Activated T-cell treated with anti-CD3 and anti-CD28 coated beads, Interleukin-2, amount 50 U/mL, for 1 hour (primary cell): ENCODE measurements at regions not wholly inside any gene's neighbourhood (a gene's known extent, or its start where the extent isn't known, plus 50 kb on each side); places are given as distances from the start of the nearest gene placed in this dataset.

ENCODE experiments used
- DNase-seq: peaks from one replicate; pipeline ENCODE4 v3.0.0-alpha.2; 2020

GRCh38 chr2:126748188-126748760 lies 92.3 kb downstream of the GYPC start:
- no peak for DNase-seq

DNA sequence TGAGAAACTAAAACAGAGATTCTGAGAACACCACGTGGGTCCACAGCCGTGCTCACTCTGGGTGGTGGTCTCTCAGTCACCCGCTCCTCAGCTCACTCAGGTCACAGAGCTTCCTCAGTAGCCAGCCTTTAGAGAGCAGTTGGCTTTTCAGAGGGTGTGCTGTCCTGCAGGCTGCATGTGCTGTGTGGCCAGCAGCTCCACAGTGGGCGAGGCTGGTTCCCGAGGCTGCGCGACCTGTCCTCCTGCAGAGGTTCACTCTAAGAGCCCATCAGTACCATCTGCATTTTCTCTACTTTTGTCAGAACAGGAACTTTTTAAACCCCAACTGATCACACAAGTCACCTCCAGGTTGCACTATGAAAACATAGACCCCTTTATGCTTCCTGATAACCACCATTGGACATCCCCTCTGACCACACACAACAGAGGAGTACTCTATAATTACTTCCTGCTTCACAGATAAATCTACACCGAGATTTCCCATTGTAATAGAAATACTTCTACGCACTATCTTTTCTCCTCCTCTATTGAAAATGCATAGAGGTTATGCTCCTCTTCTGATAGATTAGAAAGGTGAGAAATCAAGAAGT lies 93.1 kb downstream of the GYPC start:
- DNase-seq, result no peak

DNA sequence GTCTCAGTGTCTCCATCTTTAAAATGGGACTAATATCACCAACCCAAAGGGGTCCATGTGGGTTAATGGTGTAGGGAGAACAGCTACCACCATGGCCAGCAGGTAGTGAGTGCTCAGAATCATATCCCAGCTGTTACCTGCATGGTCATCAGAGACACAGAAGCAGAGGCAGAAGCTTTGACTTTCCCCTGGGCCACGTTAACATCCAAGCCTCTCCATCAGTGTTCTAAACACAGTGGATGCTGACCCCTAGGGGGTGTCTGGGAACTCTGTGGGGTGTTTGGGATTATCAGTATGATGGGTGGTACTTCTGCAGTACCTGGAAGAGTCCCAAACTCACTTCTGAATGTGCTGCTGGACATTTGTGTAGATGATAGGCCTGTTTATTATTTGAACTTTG lies 93.6 kb downstream of the GYPC start:
- DNase-seq, result no peak

DNA sequence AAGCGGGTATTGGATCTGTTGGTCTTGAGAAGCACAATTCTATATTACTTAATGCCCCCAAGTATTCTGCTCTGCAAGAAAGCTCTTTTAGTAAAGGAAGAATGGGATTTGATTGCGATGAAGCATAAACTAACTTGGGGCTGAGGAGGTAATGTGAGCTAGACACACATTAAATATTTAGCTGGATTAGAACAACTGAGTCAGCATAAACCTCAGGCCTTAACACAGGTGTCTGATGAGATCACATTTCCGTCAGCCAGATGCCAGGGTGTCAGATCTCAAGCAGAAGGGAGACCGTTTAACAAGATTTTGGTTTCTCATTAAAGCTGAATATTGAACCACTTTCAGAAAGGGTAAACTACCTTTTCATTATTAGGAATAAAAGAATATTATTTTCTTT lies 94.5 kb downstream of the GYPC start:
- DNase-seq, result no peak

DNA sequence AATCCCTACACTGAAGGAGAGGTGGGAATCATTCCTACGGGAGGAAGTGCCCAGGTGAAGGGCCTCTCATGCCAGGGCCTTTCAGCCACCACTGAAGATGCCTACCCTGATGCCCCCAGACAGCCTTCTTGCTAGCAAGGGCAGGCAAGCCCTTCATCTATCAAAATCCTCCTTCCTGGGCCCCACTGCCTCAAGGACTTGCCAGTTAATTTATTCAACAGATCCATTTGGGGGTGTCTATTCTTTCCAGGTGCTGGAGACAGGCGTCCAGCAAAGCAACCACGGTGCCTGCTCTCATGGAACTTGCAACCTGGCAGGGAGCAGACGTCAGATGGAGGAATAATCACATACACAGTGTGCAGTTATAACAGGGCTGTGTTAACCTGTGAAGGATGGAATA lies 95.5 kb downstream of the GYPC start:
- no peak for DNase-seq

DNA sequence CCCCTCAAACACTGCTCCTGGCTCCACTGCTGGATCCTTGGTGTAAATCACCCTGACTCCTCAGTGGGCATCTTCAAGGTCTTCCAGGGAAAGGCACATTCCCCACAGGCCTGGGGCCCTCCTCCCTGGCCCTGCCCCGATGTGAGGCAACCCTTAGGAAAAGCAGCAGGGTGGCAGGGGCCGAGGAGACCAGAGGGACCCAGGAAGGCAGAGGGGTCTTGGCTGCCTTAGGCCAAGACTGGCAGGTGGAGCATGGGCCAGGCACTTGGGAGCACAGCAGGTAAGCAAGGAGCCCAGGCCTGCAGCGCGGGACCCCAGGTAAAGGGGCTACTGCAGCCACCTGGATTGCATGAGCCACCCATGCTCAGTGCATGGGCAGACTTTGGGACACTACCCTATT lies 96.9 kb downstream of the GYPC start:
- no peak for DNase-seq

DNA sequence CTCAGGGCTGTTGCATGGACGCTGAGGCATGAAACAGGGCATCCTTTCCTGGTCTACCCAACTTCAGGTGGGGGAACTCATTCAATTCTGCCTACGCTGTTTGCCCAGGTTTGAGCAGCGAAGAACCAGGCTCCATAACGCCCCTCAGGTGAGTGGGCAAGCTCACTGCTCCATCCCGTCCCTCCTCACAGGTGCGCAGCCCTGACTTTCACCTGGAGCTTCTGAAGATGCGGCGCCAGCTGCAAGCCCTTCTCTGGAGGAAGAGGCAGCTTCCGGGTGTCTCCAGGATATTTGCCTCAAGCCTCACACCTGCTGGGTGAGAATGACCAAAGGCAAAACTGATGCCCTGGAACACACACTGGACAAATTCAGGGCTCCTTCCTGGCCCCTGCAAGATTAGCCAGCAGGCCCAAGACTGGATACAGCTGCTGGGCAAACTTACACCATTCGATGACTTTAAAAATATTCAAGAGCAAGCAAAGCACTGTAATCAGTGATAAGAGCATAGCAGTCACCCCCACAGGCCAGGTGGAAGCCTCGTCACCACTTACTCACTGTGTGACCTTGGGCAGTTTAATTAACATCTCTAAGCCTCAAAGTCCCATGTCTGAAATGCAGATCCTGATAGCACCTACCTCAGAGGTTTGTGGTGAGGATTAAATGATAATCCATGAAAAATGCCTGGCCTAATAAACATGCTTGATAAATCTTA lies 97.7 kb downstream of the GYPC start:
- DNase-seq, result no peak

DNA sequence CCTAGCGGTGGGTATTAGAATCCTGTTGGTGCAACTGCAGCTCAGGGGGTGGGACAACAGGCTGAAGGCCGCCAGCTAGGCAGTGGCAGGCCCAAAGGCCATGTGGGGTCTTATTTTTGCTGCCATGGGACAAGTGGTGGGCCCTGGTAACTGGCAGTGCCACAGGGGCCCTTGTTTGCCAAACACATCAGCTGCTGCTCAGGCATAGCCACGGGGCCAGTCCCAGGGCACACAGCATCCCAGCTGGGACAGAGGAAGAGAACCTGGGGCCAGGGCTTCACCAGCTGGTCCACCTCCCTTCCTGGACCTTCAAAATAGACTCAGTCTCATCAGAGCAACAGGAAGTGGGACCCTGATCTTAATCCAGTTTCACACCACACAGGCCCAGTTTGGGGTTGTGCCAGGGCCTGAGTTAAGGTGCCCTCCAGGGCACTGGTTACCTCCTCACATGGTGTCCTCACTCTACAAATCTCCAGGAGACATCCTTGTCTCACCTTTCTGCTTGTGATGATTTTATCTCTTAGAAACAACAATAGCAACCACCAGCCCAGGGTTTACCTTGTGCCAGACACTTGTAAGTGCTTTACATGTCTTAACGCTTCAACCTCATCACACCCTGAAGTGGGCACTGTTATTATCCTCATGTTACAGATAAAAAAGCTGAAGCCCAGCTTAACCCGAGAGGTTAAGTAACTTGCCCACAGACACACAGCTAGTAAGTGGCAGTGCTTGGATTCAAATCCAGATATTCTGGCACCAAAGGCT lies 98.5 kb downstream of the GYPC start:
- no peak for DNase-seq

GRCh38 chr2:126756125-126756524 lies 100.2 kb downstream of the GYPC start:
- DNase-seq, result no peak

DNA sequence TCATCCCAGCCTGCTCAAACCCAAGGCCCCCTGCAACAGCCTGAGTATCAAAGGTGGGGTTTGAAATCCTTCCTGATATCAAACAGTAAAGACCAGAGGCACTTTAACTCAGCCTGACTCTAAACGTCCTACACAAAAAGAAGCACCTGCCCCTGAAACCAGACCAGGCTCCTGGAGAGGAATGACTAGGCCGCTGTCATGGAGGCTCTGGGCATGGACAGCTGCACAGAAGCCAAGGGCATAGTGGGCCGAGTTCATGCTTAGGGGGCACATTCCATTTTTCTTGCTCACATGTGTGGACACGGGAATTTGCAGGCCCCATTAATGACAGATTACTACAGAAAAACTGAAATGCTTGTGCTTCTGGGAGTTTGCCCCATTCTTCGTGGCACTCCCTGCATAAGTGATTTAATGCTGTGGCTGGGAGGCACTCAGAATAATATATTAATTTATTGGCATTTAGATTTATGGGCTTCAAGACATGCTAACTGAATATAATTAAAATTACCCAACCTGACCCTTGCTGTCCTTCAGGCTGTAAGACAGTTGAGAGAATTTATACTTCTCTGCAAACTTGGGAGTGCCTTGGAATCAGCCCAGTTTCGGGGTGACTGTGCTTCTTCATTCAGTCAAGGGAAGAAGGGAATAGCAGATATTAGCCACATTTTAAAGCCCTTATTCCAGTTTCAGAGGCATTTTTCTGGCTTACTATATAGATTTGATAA lies 105.5 kb downstream of the GYPC start:
- no peak for DNase-seq

GRCh38 chr2:126761981-126762878 lies 106.3 kb downstream of the GYPC start:
- DNase-seq, result no peak

GRCh38 chr2:126764686-126765265 lies 108.8 kb downstream of the GYPC start:
- no peak for DNase-seq

DNA sequence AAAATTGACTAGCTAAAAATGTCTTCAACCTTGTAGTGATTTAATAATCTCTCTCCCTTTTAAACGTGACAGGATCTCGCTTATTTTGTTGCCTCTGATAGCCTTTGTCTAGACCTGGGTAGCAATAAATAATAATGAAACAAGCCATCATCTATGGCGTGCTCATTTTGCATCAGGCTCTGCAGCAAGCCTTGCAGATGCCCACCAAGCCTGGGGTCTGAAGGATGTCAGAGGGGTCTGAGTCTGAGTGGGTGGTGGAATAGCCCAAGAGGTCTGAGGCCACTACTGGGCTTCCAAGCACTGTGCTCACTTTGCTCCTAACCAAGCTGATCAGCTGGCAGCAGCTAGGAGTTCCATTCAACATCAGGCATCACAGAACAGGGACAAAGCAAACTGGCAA lies 109.4 kb downstream of the GYPC start:
- DNase-seq, result no peak

DNA sequence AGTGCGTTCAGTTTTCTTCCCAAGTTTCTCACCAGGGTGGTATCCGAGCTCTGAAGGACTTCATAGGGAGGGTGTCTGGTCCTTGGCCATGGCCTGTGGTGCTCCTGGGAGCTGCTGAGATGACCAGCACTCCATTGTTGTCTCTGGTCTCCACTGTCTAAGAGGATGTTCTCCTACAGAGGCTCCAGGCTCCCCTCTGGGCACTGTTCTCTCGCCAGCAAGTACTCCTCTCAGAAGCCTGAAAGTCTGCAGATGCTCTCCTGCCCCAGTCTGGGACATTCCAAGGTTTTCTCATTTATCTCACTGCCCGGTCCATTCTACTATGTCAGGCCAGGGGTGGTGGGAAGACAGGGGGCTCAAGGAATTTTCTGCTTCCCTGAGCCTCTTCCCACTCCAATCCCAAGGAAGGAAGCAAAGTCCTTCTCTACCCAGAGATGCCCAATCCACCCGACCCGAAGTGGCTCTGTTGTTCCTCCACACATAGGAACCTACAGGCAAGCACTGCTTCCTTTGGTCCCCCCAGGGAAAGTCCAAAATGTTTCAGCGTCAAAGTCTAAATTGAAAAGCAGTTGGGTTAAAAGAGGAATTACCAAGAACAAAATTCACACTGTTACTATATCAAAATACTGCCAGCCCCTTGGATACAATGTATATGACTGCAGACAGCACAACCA lies 110.5 kb downstream of the GYPC start:
- DNase-seq, result no peak

- DNase-seq, result no peak
Measured at GRCh38 chr2:126766969-126767296, 111.0 kb downstream of the GYPC start.

DNA sequence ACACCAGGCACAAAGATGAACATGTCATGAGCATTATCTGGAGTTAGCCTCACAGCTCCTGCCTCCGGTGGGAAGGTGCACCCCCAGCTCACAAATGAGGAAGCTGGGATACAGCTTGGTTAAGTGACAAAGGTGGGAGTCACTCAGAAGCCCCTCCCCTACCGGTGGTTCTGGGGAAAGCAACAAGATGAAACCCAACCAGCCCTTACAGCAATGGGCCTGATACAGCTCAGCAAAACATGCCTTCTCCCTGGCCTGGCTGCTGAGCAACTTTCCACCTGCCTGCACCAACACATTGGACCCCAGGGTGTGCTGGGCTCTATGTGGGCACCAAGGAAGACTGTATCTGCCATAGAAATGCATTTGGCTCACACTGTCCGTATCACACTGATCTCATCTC lies 113.2 kb downstream of the GYPC start:
- DNase-seq, result no peak

DNA sequence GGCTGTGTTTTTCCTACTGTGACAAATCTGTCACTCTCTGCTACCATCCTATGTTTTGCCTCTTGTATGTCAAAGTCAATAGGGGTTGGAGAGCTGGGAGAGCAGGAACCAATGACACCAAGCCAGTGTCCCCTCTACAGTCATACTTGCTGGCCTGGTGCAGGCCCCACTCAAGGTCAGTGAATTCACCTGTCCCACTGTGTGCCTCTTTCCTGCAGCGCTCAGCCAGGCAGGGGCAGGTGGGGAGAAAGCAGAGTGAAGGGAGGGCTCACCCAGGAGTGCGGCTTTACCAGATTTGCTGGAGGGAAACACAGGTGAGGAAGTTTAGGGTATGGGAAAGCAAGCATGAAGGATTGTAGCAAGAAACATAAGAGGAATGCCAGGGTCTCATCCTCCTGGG lies 114.5 kb downstream of the GYPC start:
- DNase-seq, result no peak

DNA sequence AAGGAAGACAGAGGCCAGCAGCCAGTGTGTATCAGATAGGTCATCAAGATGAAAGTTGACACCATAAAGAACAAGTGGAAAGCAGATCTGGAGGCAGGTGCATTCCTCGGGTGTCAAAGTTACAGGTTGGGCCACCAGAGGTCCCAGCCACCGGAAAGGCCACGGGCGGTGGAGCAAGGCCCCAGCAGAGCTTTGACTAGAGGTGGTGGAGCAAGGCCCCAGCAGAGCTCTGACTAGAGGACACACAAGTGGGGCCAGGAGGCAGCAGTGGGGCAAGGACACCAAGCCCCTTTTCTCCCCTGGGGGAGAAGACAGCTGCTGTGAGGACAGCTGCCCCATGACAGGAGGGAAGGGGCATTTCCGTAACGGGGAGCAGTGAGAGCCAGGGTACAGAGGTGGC lies 115.1 kb downstream of the GYPC start:
- DNase-seq, result no peak

DNA sequence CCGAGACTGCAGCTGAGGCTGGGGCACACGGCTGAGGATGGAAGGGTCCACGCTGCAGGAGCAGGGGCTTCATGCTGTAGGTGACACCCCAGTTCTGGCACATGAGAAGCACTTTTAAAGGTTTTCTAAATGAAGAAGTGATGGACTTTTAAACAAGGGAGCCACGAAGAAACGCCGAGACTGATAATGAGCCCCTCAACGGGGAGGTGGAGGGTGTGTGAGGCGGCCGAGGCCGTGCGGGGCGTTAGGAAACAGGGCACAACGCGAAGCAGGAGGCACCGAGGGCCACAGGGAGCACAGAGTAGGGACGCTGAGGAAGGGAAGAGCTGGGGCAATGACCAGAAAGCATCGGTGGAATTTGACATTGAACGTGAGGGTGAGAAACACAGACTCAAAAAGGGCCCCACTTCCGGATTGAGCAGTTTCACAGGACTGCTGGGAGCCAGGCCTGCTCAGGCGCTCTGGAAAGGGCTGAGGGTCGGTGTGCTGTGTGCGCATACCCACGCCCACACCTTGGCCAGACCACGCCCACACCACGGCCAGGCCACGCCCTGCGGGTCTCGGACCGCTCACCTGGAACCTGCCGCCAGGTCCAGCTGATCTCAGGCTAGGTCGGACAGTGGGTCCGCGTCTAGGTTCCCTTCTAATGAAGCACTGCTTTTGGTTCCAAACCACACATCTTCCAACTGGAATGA lies 115.7 kb downstream of the GYPC start:
- no peak for DNase-seq

DNA sequence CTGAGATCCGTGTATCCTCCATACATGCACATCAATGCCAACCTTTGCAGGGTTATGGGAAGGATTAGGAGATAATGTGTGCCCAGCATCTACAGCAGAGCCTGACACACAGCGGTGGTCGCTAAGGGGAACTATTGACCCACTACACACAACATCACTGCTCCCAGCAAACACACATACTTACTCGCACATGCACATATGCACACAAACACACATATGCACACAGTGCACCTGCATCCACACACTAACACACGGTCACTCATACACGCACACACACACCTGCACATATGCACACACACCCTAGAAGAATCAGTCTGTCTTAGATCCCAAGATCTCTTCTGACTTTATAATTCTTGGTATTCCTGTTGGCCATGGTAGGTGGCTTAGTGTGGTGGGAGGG lies 118.3 kb downstream of the GYPC start:
- DNase-seq, result peak; percentile 12

- DNase-seq, result peak; percentile 16
Measured at GRCh38 chr2:126774761-126775160, 118.8 kb downstream of the GYPC start.
